Activated CD4-positive, alpha-beta T cell treated with anti-CD3 and anti-CD28 coated beads, Interleukin-2, amount 10 ng/mL, durations not matched to agents 7 days and 5 days (primary cell): ENCODE measurements at regions not wholly inside any gene's neighbourhood (a gene's known extent, or its start where the extent isn't known, plus 50 kb on each side); places are given as distances from the start of the nearest gene placed in this dataset.
"Not testable (repeated sequence)": the region's sequence is repeated elsewhere in the genome, so short reads cannot be mapped to it uniquely, and the experiment has no call there.

Experiments used
- CTCF ChIA-PET: fragments of 350-600 bp; sonication (Branson Sonifier 250); formaldehyde crosslinking; loops from one replicate; lab custom pipeline; 2021; ENCODE audit warnings: antibody characterized with exemption; lab: Charles Lee
- POLR2A ChIA-PET: fragments of 350-600 bp; sonication (Branson Sonifier 250); formaldehyde crosslinking; loops from one replicate; lab custom pipeline; 2021; ENCODE audit warnings: antibody characterized with exemption; lab: Charles Lee
- DNase-seq: peaks from one replicate; pipeline ENCODE4 v3.0.0-alpha.2; 2020
- H3K27ac Mint-ChIP-seq: one replicate; pipeline ENCODE4 v1.8.0; 2021; ENCODE audit warnings: mild to moderate bottlenecking, moderate library complexity, mixed read lengths
- H3K27me3 Mint-ChIP-seq: one replicate; pipeline ENCODE4 v1.8.0; 2021; ENCODE audit warnings: mixed read lengths
- H3K36me3 Mint-ChIP-seq: one replicate; pipeline ENCODE4 v1.8.0; 2021; ENCODE audit warnings: low read depth, mixed read lengths
- H3K4me1 Mint-ChIP-seq: one replicate; pipeline ENCODE4 v1.8.0; 2021; ENCODE audit warnings: mixed read lengths
- H3K4me3 Mint-ChIP-seq: one replicate; pipeline ENCODE4 v1.8.0; 2021; ENCODE audit warnings: mild to moderate bottlenecking, moderate library complexity, mixed read lengths
- H3K9me3 Mint-ChIP-seq: one replicate; pipeline ENCODE4 v1.8.0; 2021; ENCODE audit warnings: mixed read lengths

- Mint-ChIP-seq H3K4me1 (no peaks in the 10 kb centered on the region), H3K27me3 (no peaks in the 10 kb centered on the region), H3K27ac (no peak overlapping the region), H3K9me3 (peaks cover 4% of the 10 kb centered on the region), H3K4me3 (no peak overlapping the region), H3K36me3 (no peaks in the 10 kb centered on the region)
- ChIA-PET POLR2A (no interaction called here), CTCF (no interaction called here)
- DNase-seq: no peak
Measured at GRCh38 chr13:56182598-56182997, 958.1 kb upstream of the PRR20A start.

GRCh38 chr13:56187331-56187730 is 953.4 kb upstream of the PRR20A start:
- POLR2A ChIA-PET: no interaction called here
- CTCF ChIA-PET: no interaction called here
- no peaks in the 10 kb centered on the region for H3K36me3 Mint-ChIP-seq
- no peaks in the 10 kb centered on the region for H3K4me1 Mint-ChIP-seq
- no peak overlapping the region for H3K27ac Mint-ChIP-seq
- no peak overlapping the region for H3K4me3 Mint-ChIP-seq
- no peaks in the 10 kb centered on the region for H3K27me3 Mint-ChIP-seq
- H3K9me3 Mint-ChIP-seq: peaks cover 9% of the 10 kb centered on the region
- DNase-seq: no peak

- CTCF ChIA-PET, H3K4me1 Mint-ChIP-seq, H3K36me3 Mint-ChIP-seq, H3K9me3 Mint-ChIP-seq, H3K4me3 Mint-ChIP-seq, DNase-seq, H3K27me3 Mint-ChIP-seq, POLR2A ChIA-PET, H3K27ac Mint-ChIP-seq: not testable (repeated sequence)
Measured at GRCh38 chr13:56188582-56188981, 952.1 kb upstream of the PRR20A start.

GRCh38 chr13:56189439-56189838 is 951.3 kb upstream of the PRR20A start:
- H3K4me3 Mint-ChIP-seq: no peak overlapping the region
- H3K36me3 Mint-ChIP-seq: no peaks in the 10 kb centered on the region
- H3K27me3 Mint-ChIP-seq: no peaks in the 10 kb centered on the region
- H3K9me3 Mint-ChIP-seq: peaks cover 9% of the 10 kb centered on the region
- CTCF ChIA-PET: no interaction called here
- POLR2A ChIA-PET: no interaction called here
- no peak for DNase-seq
- no peaks in the 10 kb centered on the region for H3K4me1 Mint-ChIP-seq
- H3K27ac Mint-ChIP-seq: no peak overlapping the region

GRCh38 chr13:56189978-56190377 is 950.7 kb upstream of the PRR20A start:
- H3K36me3 Mint-ChIP-seq: no peaks in the 10 kb centered on the region
- POLR2A ChIA-PET: no interaction called here
- H3K27ac Mint-ChIP-seq: no peak overlapping the region
- no peaks in the 10 kb centered on the region for H3K27me3 Mint-ChIP-seq
- H3K4me1 Mint-ChIP-seq: no peaks in the 10 kb centered on the region
- peaks cover 9% of the 10 kb centered on the region for H3K9me3 Mint-ChIP-seq
- no peak overlapping the region for H3K4me3 Mint-ChIP-seq
- CTCF ChIA-PET: no interaction called here
- DNase-seq: no peak

- no peak overlapping the region for H3K4me3 Mint-ChIP-seq
- no peaks in the 10 kb centered on the region for H3K36me3 Mint-ChIP-seq
- DNase-seq: no peak
- H3K27ac Mint-ChIP-seq: no peak overlapping the region
- no peaks in the 10 kb centered on the region for H3K4me1 Mint-ChIP-seq
- no peaks in the 10 kb centered on the region for H3K27me3 Mint-ChIP-seq
- peaks cover 12% of the 10 kb centered on the region for H3K9me3 Mint-ChIP-seq
- CTCF ChIA-PET: no interaction called here
- POLR2A ChIA-PET: no interaction called here
Measured at GRCh38 chr13:56198350-56198749, 942.4 kb upstream of the PRR20A start.

GRCh38 chr13:56201834-56202233 is 938.9 kb upstream of the PRR20A start:
- Mint-ChIP-seq H3K9me3 (peaks cover 7% of the 10 kb centered on the region), H3K27me3 (no peaks in the 10 kb centered on the region), H3K4me3 (no peak overlapping the region), H3K36me3 (no peaks in the 10 kb centered on the region), H3K4me1 (no peaks in the 10 kb centered on the region), H3K27ac (no peak overlapping the region)
- ChIA-PET POLR2A (no interaction called here), CTCF (no interaction called here)
- no peak for DNase-seq

- H3K4me3 Mint-ChIP-seq: no peak overlapping the region
- ChIA-PET CTCF (interaction anchor here (0.6 kb wide), 1 partner anchor 22 kb away, joined by 4 read pairs; no protein-coding TSS in a partner anchor), POLR2A (no interaction called here)
- no peaks in the 10 kb centered on the region for H3K36me3 Mint-ChIP-seq
- H3K27ac Mint-ChIP-seq: no peak overlapping the region
- H3K27me3 Mint-ChIP-seq: no peaks in the 10 kb centered on the region
- H3K4me1 Mint-ChIP-seq: no peaks in the 10 kb centered on the region
- DNase-seq: no peak
- peaks cover 10% of the 10 kb centered on the region for H3K9me3 Mint-ChIP-seq
Measured at GRCh38 chr13:56216221-56216620, 924.5 kb upstream of the PRR20A start.

- no peak for DNase-seq
- H3K27ac Mint-ChIP-seq: no peak overlapping the region
- H3K4me1 Mint-ChIP-seq: no peaks in the 10 kb centered on the region
- CTCF ChIA-PET: no interaction called here
- no peaks in the 10 kb centered on the region for H3K36me3 Mint-ChIP-seq
- peaks cover 17% of the 10 kb centered on the region for H3K9me3 Mint-ChIP-seq
- POLR2A ChIA-PET: no interaction called here
- no peak overlapping the region for H3K4me3 Mint-ChIP-seq
- H3K27me3 Mint-ChIP-seq: no peaks in the 10 kb centered on the region
Measured at GRCh38 chr13:56247692-56248091, 893.0 kb upstream of the PRR20A start.

- no peak for DNase-seq
- ChIA-PET POLR2A (no interaction called here), CTCF (no interaction called here)
- Mint-ChIP-seq H3K36me3 (no peaks in the 10 kb centered on the region), H3K4me1 (no peaks in the 10 kb centered on the region), H3K9me3 (peaks cover 12% of the 10 kb centered on the region), H3K27ac (no peak overlapping the region), H3K4me3 (no peak overlapping the region), H3K27me3 (no peaks in the 10 kb centered on the region)
Measured at GRCh38 chr13:56271686-56272085, 869.0 kb upstream of the PRR20A start.

- Mint-ChIP-seq H3K4me1 (no peaks in the 10 kb centered on the region), H3K36me3 (no peaks in the 10 kb centered on the region), H3K4me3 (no peak overlapping the region), H3K27me3 (no peaks in the 10 kb centered on the region), H3K27ac (no peak overlapping the region), H3K9me3 (peaks cover 20% of the 10 kb centered on the region)
- no peak for DNase-seq
- ChIA-PET CTCF (no interaction called here), POLR2A (no interaction called here)
Measured at GRCh38 chr13:56283262-56283828, 857.4 kb upstream of the PRR20A start.

GRCh38 chr13:56299650-56300049 is 841.1 kb upstream of the PRR20A start:
- H3K27me3 Mint-ChIP-seq: no peaks in the 10 kb centered on the region
- ChIA-PET POLR2A (no interaction called here), CTCF (no interaction called here)

GRCh38 chr13:56314765-56315164 is 826.0 kb upstream of the PRR20A start:
- no peaks in the 10 kb centered on the region for H3K4me1 Mint-ChIP-seq
- peaks cover 10% of the 10 kb centered on the region for H3K9me3 Mint-ChIP-seq
- no peaks in the 10 kb centered on the region for H3K36me3 Mint-ChIP-seq
- ChIA-PET POLR2A (no interaction called here), CTCF (no interaction called here)
- DNase-seq: no peak
- H3K27ac Mint-ChIP-seq: no peak overlapping the region
- no peak overlapping the region for H3K4me3 Mint-ChIP-seq
- H3K27me3 Mint-ChIP-seq: no peaks in the 10 kb centered on the region

More at GRCh38 chr13:56299650-56300049, 841.1 kb upstream of the PRR20A start:
- Mint-ChIP-seq H3K36me3 (no peaks in the 10 kb centered on the region), H3K4me3 (no peak overlapping the region), H3K9me3 (peaks cover 4% of the 10 kb centered on the region), H3K27ac (no peak overlapping the region), H3K4me1 (no peaks in the 10 kb centered on the region)
- DNase-seq: no peak

GRCh38 chr13:56317841-56318240 is 822.9 kb upstream of the PRR20A start:
- no peaks in the 10 kb centered on the region for H3K4me1 Mint-ChIP-seq
- H3K9me3 Mint-ChIP-seq: peaks cover 4% of the 10 kb centered on the region
- no peak overlapping the region for H3K4me3 Mint-ChIP-seq

More at GRCh38 chr13:56317841-56318240, 822.9 kb upstream of the PRR20A start:
- H3K27me3 Mint-ChIP-seq: no peaks in the 10 kb centered on the region
- no peak for DNase-seq
- no peaks in the 10 kb centered on the region for H3K36me3 Mint-ChIP-seq
- ChIA-PET POLR2A (no interaction called here), CTCF (no interaction called here)
- H3K27ac Mint-ChIP-seq: no peak overlapping the region
